Activated CD4-positive, alpha-beta memory T cell treated with anti-CD3 and anti-CD28 coated beads, Interleukin-2, amount 10 ng/mL, durations not matched to agents 7 days and 5 days (primary cell): ENCODE measurements at regions not wholly inside any gene's neighbourhood (a gene's known extent, or its start where the extent isn't known, plus 50 kb on each side); places are given as distances from the start of the nearest gene placed in this dataset.

Source experiments
- CTCF ChIA-PET: fragments of 350-600 bp; sonication (Branson Sonifier 250); formaldehyde crosslinking; loops from one replicate; lab custom pipeline; 2021; ENCODE audit warnings: antibody characterized with exemption, inconsistent platforms; lab: Charles Lee
- POLR2A ChIA-PET: fragments of 350-600 bp; sonication (Branson Sonifier 250); formaldehyde crosslinking; loops from one replicate; lab custom pipeline; 2021; ENCODE audit warnings: antibody characterized with exemption; lab: Charles Lee
- DNase-seq: peaks from one replicate; pipeline ENCODE4 v3.0.0-alpha.2; 2020
- H3K27ac Mint-ChIP-seq: one replicate; pipeline ENCODE4 v1.8.0; 2021; ENCODE audit warnings: mild to moderate bottlenecking, mixed read lengths
- H3K27me3 Mint-ChIP-seq: one replicate; pipeline ENCODE4 v1.8.0; 2021; ENCODE audit warnings: mixed read lengths
- H3K36me3 Mint-ChIP-seq: one replicate; pipeline ENCODE4 v1.8.0; 2021; ENCODE audit warnings: low read depth, mixed read lengths
- H3K4me1 Mint-ChIP-seq: one replicate; pipeline ENCODE4 v1.8.0; 2021; ENCODE audit warnings: mixed read lengths
- H3K4me3 Mint-ChIP-seq: one replicate; pipeline ENCODE4 v1.8.0; 2021; ENCODE audit warnings: mild to moderate bottlenecking, mixed read lengths
- H3K9me3 Mint-ChIP-seq: one replicate; pipeline ENCODE4 v1.8.0; 2021; ENCODE audit warnings: mixed read lengths

DNA sequence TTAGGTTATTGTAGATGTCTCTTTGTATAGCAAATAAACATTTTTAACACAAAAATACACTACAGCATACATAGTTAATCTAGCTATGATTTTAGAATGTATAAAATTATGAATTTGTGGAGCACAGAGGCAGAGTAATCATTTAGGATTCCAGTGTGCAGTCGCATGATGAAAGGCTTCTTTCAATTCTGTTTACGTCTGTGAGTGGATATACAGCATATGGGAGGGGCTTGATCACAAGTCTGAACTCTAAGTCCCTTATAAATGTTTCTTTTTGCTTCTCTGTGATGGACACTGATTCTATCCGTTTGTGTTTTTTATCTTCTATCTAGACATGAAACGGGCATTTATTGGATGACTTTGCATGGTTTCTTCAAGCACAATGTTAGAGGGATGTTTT, 1239.6 kb upstream of the AGA start:
- no peak for DNase-seq
- H3K9me3 Mint-ChIP-seq: no peaks in the 10 kb centered on the region
- H3K4me3 Mint-ChIP-seq: no peak overlapping the region
- H3K27me3 Mint-ChIP-seq: no peaks in the 10 kb centered on the region
- no peaks in the 10 kb centered on the region for H3K36me3 Mint-ChIP-seq
- no peaks in the 10 kb centered on the region for H3K4me1 Mint-ChIP-seq
- ChIA-PET POLR2A (no interaction called here), CTCF (no interaction called here)
- no peak overlapping the region for H3K27ac Mint-ChIP-seq

DNA sequence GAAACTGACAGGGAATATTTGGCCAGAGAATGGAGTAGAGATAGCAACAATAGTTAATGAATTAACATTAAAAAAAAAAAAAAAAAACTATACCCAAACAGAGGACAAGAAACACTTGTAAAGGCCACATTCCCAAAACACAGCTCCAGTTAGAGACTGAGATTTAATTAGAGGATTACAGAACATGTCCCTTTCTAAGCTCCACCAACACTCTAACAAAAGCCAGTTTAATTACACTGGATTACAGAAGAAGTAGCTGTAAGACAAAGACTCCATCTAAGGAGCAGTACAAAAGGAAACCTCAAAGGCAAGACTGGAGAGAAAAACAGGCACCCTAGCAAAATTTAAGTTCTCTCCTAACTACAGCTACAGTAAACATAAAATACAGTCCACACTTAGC, 1247.7 kb upstream of the AGA start:
- Mint-ChIP-seq H3K9me3 (peaks cover 4% of the 10 kb centered on the region), H3K27me3 (no peaks in the 10 kb centered on the region)

DNA sequence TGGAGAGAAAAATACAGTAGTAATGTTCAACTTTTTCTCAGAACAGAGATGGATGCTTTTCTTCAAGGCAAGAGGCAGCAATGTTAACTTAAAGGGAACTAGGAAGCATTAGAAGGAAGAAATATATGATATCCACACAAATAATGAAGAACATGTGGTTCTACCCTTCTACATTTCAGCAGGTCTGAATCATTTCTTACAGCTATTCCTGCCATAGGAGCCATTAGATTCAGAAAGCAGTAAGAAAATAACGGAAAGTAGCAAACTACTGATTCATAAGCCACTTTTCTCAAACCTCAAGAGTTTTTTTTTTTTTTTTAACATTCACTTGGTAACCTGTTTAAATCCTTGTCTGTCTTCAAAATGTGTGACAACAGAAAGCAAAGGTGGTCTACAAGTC, 1251.6 kb upstream of the AGA start:
- ChIA-PET CTCF (no interaction called here), POLR2A (no interaction called here)
- H3K9me3 Mint-ChIP-seq: peaks cover 2% of the 10 kb centered on the region
- no peak overlapping the region for H3K4me3 Mint-ChIP-seq
- H3K27me3 Mint-ChIP-seq: no peaks in the 10 kb centered on the region
- DNase-seq: no peak
- no peaks in the 10 kb centered on the region for H3K36me3 Mint-ChIP-seq
- H3K27ac Mint-ChIP-seq: no peak overlapping the region
- H3K4me1 Mint-ChIP-seq: no peaks in the 10 kb centered on the region

More for the DNA sequence above, 1247.7 kb upstream of the AGA start:
- Mint-ChIP-seq H3K27ac (no peak overlapping the region), H3K36me3 (no peaks in the 10 kb centered on the region), H3K4me3 (no peak overlapping the region), H3K4me1 (no peaks in the 10 kb centered on the region)
- no peak for DNase-seq
- CTCF ChIA-PET: no interaction called here
- POLR2A ChIA-PET: no interaction called here

DNA sequence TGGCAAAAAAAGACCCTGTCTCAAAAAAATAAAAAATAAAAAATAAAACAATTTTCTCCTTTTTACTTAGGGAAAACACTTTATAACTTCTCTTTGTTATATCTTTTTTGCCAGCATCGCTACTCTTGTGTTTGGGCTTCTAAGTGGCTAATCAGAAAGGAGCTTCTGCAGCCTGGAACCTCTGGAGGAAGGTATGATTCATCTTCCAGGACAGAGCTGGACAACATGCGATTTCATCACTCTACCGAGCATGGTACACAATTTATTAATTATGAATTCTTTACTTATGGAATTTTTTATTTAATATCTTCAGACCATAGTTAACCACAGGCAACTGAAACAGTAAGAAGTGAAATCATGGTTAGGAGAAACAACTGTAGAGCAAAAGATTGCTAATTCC, 1254.3 kb upstream of the AGA start:
- no peak for DNase-seq
- Mint-ChIP-seq H3K36me3 (no peaks in the 10 kb centered on the region), H3K4me3 (no peak overlapping the region), H3K4me1 (no peaks in the 10 kb centered on the region), H3K27ac (no peak overlapping the region), H3K9me3 (peaks cover 2% of the 10 kb centered on the region), H3K27me3 (no peaks in the 10 kb centered on the region)
- POLR2A ChIA-PET: no interaction called here
- CTCF ChIA-PET: no interaction called here

DNA sequence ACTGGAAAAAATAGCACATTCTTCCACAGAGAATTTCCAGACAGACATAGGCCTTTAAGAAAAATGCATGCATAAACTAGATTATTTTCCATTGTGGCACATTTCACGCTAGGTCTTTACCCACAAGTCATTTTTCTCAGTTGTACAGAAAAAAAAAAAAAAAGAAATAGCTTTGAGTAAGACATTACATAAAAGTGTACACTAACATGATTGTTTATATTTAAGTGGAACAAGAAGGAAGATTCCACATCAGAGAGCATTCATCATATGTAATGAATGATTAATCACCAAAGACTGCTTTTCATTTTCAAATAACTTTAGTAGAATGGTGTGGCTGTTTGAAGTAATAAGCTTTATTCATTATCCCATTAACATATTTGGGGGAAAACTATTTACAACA, 1270.2 kb upstream of the AGA start:
- Mint-ChIP-seq H3K4me1 (no peaks in the 10 kb centered on the region), H3K36me3 (no peaks in the 10 kb centered on the region), H3K9me3 (peaks cover 4% of the 10 kb centered on the region), H3K27ac (no peak overlapping the region), H3K4me3 (no peak overlapping the region), H3K27me3 (no peaks in the 10 kb centered on the region)
- CTCF ChIA-PET: no interaction called here
- DNase-seq: no peak
- POLR2A ChIA-PET: no interaction called here

DNA sequence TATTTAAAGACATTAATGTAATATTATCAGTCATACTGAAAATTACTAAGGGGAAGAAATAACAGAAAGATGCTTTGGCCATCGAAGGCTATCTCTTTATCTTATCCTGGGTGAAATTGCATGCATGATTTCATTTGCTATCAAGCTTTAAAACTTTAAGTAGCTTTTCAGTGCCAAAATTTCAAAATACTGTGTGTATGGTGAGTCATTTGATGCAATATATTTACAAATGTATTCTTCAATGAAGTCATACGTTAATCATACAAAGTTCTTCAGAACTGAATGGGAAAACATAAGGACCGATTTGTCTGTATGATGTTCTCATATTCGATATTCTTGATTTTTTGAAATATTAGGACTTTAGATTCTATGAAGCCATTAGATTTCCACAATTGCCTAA, 1295.8 kb upstream of the AGA start:
- DNase-seq: no peak
- ChIA-PET POLR2A (no interaction called here), CTCF (no interaction called here)
- H3K9me3 Mint-ChIP-seq: no peaks in the 10 kb centered on the region
- no peak overlapping the region for H3K4me3 Mint-ChIP-seq
- H3K4me1 Mint-ChIP-seq: no peaks in the 10 kb centered on the region
- H3K36me3 Mint-ChIP-seq: no peaks in the 10 kb centered on the region
- H3K27me3 Mint-ChIP-seq: no peaks in the 10 kb centered on the region
- H3K27ac Mint-ChIP-seq: no peak overlapping the region

DNA sequence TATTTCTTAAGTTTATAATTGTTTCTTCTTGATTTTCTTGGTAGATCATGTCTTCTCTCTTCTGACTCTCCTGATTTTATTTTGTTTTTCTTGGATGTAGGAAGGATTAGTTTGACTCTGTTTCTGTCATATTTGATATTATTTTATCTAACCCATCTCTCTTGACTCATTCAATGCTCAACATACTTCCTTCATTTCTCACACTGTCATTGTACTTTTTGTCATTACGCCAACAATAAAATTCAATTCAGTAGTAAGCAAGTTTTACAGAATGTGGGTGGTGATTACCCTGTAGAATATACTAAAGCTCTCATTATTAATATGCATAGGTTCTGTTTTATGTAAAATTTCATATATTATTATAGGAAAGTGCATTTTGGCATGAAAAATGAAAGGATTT, 1303.0 kb upstream of the AGA start:
- no peaks in the 10 kb centered on the region for H3K36me3 Mint-ChIP-seq
- peaks cover 2% of the 10 kb centered on the region for H3K9me3 Mint-ChIP-seq
- no peaks in the 10 kb centered on the region for H3K4me1 Mint-ChIP-seq
- POLR2A ChIA-PET: no interaction called here
- CTCF ChIA-PET: no interaction called here
- no peak overlapping the region for H3K27ac Mint-ChIP-seq
- H3K27me3 Mint-ChIP-seq: no peaks in the 10 kb centered on the region
- H3K4me3 Mint-ChIP-seq: no peak overlapping the region
- DNase-seq: no peak

DNA sequence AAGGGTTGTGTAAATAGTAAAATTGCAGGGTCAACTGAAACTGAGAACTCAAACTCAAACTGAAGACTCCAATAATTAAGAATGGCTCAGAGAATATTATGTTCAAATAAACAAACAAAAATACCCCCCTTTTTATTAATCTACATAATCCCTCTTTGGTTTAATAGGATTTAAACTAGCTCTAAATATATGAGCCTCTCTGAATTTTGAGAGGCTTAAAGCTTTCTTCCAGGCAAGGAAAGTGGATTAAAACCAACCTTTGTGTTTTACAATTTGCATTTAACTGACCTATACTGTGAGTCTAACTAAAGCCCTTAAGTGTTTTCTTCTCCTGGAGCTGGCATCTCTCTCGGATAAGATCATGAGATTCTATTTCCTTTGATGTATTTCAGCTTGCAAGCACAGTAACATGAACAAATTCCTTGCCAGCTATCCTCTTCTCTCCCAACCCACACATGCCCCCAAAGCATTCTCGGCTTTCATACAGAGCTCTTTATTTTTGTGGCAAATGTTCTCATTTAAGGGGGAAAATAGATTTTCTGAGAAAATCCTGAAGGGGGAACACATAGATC, 1310.8 kb upstream of the AGA start:
- no peak for DNase-seq
- H3K4me3 Mint-ChIP-seq: no peak overlapping the region
- POLR2A ChIA-PET: no interaction called here
- no peak overlapping the region for H3K27ac Mint-ChIP-seq
- CTCF ChIA-PET: no interaction called here
- H3K4me1 Mint-ChIP-seq: no peaks in the 10 kb centered on the region
- H3K9me3 Mint-ChIP-seq: peaks cover 3% of the 10 kb centered on the region
- H3K27me3 Mint-ChIP-seq: no peaks in the 10 kb centered on the region
- H3K36me3 Mint-ChIP-seq: no peaks in the 10 kb centered on the region

DNA sequence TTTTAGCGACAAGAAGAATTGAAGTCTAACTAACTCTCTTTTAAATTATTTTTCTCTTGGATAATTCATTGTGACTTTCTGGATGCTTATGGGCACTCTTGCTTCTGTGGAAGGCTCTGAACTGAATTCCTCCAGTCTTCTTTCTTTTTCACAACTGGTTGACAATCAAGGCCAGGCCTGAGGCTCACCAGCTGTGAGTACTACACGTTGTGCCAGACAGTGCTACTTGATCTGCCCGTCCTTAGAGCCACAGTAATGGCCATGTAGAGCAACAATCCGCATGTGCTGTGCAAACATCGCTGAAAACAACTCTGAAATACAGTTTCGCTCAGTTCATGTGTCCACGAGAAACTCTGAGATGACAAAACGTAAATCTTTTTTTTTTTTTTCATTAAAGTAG, 1336.3 kb upstream of the AGA start:
- Mint-ChIP-seq H3K9me3 (peaks cover 4% of the 10 kb centered on the region), H3K27ac (no peak overlapping the region), H3K4me3 (no peak overlapping the region), H3K4me1 (no peaks in the 10 kb centered on the region), H3K27me3 (no peaks in the 10 kb centered on the region), H3K36me3 (no peaks in the 10 kb centered on the region)
- CTCF ChIA-PET: no interaction called here
- POLR2A ChIA-PET: no interaction called here
- DNase-seq: no peak

DNA sequence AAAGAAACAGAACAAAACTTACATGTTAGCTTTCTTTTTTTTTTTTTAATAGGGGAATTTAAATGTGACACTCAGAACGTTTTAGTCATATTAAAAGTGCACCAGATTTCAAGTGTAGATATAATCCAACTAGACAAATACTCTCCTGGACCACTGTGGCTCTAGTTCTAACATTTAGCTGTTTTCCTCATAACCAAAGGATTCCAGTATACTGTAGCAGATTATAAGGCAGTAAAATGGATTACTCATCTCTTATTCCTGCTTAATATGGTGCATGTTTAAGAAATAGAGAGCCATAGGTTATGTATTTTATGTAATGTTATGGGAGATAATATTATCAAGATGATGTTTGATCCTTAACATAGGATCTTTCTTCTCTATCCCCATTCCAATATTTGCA, 1339.5 kb upstream of the AGA start:
- H3K4me1 Mint-ChIP-seq: no peaks in the 10 kb centered on the region
- H3K9me3 Mint-ChIP-seq: peaks cover 4% of the 10 kb centered on the region
- H3K27ac Mint-ChIP-seq: no peak overlapping the region
- no peak for DNase-seq
- CTCF ChIA-PET: no interaction called here
- no peaks in the 10 kb centered on the region for H3K27me3 Mint-ChIP-seq
- no peaks in the 10 kb centered on the region for H3K36me3 Mint-ChIP-seq
- POLR2A ChIA-PET: no interaction called here
- H3K4me3 Mint-ChIP-seq: no peak overlapping the region

DNA sequence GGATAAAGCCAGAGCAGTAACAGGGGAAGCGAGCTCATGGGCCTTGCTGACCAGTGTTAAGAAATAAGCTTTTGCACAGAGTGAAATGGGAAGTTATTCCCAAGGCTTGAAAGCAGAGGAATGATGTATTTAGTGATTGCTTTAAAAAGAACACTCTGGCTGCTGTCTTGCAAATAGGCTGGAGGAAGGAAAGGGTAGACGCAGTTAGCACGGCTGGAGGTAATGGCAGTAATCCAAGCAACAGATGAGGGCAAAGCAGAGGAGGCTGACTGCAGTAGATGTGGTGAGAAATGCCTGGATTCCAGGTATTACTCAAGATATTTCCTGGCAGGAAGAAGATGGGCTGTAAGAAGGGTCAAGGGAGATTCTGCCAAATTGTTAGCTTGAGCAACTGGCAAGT, 1342.3 kb upstream of the AGA start:
- Mint-ChIP-seq H3K4me3 (no peak overlapping the region), H3K36me3 (no peaks in the 10 kb centered on the region), H3K4me1 (no peaks in the 10 kb centered on the region), H3K27ac (no peak overlapping the region), H3K27me3 (no peaks in the 10 kb centered on the region), H3K9me3 (peaks cover 4% of the 10 kb centered on the region)
- no peak for DNase-seq
- CTCF ChIA-PET: no interaction called here
- POLR2A ChIA-PET: no interaction called here

DNA sequence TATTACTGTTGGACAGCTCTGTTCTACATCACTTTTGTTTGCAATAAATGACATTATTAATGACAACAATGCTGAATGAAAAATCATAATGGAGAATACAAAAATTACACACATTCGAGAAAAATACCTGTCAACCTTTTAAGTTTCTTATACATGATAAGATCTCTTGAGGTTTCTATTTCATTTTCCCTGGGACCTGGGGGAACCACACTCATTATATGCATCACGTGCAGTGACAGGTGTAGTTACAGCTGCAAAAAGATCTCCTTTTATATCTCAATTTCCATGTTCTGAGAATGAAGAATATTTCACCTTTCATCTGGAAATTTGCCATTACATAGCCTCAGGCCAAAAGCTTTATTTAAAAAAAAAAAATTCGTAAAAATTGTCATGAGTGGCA, 1347.0 kb upstream of the AGA start:
- DNase-seq: no peak
- H3K36me3 Mint-ChIP-seq: no peaks in the 10 kb centered on the region
- no peak overlapping the region for H3K4me3 Mint-ChIP-seq
- ChIA-PET POLR2A (no interaction called here), CTCF (no interaction called here)
- H3K27ac Mint-ChIP-seq: no peak overlapping the region
- H3K27me3 Mint-ChIP-seq: no peaks in the 10 kb centered on the region
- H3K9me3 Mint-ChIP-seq: peaks cover 2% of the 10 kb centered on the region
- no peaks in the 10 kb centered on the region for H3K4me1 Mint-ChIP-seq

DNA sequence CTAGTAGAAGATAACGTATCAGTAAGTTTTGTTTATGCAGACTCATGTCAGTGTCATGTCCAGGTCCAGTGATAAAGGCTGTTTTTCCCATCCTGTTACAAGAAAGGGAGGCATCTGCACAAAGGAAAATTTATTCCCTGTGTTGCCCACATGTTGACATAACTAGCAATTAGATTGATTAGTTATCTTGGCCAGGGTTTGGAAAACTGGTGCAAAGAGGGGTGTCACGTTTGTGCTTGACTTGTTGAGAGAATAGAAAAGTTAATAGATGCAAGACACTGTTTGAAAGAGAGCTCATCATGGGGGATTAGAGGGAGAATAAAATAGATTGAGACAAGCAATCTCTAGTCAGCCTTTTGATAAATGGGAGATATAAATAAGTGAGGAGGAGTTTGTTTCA, 1357.0 kb upstream of the AGA start:
- DNase-seq: no peak
- Mint-ChIP-seq H3K27ac (no peak overlapping the region), H3K36me3 (no peaks in the 10 kb centered on the region), H3K9me3 (peaks cover 5% of the 10 kb centered on the region), H3K27me3 (no peaks in the 10 kb centered on the region), H3K4me3 (no peak overlapping the region), H3K4me1 (no peaks in the 10 kb centered on the region)
- POLR2A ChIA-PET: no interaction called here
- CTCF ChIA-PET: no interaction called here

DNA sequence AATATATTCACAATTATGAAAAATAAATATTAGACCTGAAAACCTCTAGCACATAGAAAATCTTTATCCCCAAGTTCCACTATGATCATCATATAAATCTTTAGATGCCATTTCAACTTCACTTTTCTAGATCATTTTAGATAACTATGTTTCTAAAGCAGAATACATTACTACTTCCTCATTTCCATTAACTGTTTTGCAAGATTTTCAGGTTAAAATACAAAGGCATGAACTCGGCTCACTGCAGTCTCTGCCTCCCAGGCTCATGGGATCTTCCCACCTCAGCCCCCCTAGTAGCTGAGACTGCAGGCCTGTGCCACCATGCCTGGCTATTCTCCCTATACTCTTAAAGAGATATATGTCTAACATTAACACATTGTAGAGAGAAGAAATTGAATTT, 1365.9 kb upstream of the AGA start:
- POLR2A ChIA-PET: no interaction called here
- CTCF ChIA-PET: no interaction called here
- Mint-ChIP-seq H3K27ac (no peak overlapping the region), H3K36me3 (no peaks in the 10 kb centered on the region), H3K4me3 (no peak overlapping the region), H3K9me3 (no peaks in the 10 kb centered on the region), H3K4me1 (no peaks in the 10 kb centered on the region), H3K27me3 (no peaks in the 10 kb centered on the region)
- DNase-seq: no peak

DNA sequence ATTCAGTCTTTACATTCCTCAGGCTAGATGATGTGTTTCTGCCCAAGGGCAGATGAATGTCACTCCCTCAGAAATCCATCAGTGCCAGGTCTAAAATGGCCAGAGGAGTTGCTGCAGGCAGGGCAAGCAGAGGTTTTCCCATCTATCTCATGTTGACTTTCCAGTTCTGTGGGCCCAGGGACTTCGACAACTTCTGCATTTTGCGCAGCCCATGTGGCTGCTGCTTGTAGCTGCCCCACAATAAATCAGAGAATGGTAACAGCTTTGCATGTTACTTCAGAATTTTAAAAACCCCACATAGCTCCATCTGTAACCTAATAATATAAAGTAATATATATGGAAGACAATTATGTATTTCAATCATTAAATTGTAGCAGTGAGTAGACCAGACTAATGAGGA, 1367.7 kb upstream of the AGA start:
- ChIA-PET CTCF (no interaction called here), POLR2A (no interaction called here)
- no peak overlapping the region for H3K4me3 Mint-ChIP-seq
- no peaks in the 10 kb centered on the region for H3K4me1 Mint-ChIP-seq
- H3K9me3 Mint-ChIP-seq: no peaks in the 10 kb centered on the region
- DNase-seq: no peak
- H3K27me3 Mint-ChIP-seq: no peaks in the 10 kb centered on the region
- H3K27ac Mint-ChIP-seq: no peak overlapping the region
- H3K36me3 Mint-ChIP-seq: no peaks in the 10 kb centered on the region
